CD4-positive, alpha-beta T cell treated with Interferon alpha-2 for 1 hour (primary cell): ENCODE measurements at regions not wholly inside any gene's neighbourhood (a gene's known extent, or its start where the extent isn't known, plus 50 kb on each side); places are given as distances from the start of the nearest gene placed in this dataset.

ENCODE experiments used
- DNase-seq, 2 donors: peaks; one replicate each; pipeline ENCODE4 v3.0.0-alpha.2; 2020 to 2022

GRCh38 chr7:121810831-121811672 lies 61.9 kb upstream of the PTPRZ1 start:
- no peak for DNase-seq

GRCh38 chr7:121807078-121807477 lies 65.9 kb upstream of the PTPRZ1 start:
- no peak for DNase-seq

- DNase-seq: no peak
These were observed 69.9 kb upstream of the PTPRZ1 start for GRCh38 chr7:121803039-121803438.

DNA sequence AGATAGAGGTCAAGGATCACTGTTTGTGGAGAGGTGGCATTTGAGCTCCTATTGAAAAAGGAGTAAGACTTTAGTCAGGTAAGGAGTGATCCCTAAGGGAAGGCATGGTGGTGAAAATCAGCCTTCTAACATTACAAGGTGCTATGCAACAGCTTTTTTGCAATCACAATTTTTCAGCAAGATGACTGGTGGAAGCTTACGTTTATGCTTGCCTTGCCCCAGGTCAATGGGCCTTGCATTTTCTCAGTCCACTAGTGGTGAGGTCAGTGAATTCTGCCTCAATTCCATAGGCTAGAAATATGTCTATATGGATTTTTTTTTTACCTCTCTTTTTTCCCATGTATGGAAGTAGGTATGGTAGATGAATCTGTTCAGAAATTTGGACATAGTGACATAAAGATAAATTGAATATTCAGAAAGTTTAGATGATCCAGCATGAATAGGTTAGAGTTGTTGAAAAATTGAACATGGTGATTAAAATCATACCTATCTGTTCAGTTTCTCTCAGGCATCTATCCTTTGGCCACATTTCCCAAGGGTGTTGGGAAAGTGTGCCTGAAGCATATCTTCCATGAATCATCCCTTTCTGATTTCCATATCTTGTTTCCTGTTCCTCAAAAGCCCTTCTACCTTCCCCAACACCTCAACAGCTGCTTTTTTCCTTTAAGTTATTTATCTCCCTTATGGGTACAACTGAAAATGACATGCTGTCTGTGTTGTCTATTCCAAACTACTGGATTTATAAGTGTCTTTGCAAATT lies 71.9 kb upstream of the PTPRZ1 start:
- DNase-seq: no peak

GRCh38 chr7:121798896-121799295 lies 74.1 kb upstream of the PTPRZ1 start:
- no peak for DNase-seq

DNA sequence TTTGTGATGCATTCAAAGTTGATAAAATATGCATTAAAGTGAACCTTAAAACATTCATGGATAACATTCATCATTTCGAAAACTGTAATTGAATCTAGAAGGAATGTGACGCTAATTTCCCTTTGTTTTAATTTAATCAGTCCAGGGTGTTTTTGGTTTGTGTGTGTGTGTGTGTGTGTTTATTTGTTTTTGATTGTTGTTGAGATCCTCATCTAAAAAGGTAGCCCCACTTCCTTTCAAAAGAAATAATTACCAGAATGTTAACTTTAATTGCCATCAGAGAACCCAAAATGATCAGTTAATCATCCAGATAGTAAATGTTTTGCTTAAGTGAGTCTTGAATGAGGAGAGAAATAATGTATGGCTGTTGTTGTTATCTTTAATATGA lies 74.5 kb upstream of the PTPRZ1 start:
- no peak for DNase-seq

DNA sequence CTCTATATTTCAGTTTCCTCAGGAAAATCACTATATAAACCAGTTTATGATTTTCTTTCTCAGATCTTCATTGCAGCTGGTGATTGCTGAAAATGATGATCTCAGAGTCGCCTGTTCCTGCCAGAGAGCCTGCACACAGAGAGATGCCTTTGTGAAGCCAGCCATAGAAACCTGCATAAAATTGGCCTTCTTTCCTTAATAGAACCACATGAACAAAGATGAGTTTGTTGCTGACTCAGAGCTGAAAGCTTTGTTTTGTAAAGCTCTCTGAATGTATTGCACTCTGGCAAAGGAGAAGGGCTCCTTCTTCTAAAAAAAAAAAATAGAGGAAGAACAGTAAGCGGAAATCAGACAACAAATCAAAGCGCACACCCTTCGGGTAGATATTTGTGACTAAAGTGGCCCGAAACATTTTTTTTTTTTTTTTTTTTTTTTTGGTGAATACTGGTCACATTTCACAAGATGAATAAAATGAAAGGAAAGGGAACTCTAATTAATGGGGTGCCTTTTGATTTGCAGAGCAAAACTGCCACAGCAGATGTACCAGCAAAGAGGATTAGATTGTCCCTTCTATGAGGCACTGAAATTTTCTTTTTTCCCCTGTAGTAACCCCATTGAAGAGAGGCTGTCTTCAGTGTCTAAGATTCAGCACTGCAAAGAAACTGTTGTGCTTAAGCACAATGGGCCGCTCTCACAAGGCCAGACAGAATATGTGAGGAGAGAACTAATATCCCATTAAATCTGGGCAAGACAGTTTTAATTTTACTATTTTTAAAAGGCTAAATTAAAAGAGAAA lies 75.1 kb upstream of the PTPRZ1 start:
- no peak for DNase-seq

DNA sequence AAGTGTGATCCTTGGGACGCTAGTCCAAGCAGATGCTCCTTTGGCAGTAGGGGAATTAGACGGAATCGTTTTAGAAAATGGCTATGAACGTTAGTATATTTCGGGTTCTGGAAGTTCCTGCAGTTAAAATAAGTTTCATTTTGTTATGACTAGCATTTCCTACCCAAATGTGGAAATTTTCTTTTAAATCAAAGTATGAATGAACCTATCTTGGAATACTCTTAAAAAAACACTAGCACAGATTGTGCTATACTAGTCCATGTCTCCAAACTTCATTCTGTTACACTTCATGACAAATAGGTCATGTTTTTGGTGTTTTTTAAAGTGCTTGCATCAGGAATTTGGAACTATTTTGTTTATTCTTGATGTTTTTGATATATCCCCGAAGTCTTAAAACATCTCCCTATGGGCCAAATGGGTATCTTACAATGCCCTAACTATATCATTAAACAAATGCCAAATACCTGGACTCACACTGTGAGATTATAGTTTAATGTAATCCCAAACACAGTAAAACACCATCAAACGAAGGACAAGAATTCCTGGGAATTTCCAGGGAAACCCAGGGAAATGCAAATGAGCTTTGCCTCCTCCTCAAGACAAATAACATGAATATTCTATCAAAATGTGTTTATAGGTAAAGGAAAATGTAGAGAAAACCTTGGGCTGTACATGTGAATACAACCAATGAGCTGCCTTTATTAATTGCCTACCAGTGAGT lies 75.9 kb upstream of the PTPRZ1 start:
- no peak for DNase-seq

DNA sequence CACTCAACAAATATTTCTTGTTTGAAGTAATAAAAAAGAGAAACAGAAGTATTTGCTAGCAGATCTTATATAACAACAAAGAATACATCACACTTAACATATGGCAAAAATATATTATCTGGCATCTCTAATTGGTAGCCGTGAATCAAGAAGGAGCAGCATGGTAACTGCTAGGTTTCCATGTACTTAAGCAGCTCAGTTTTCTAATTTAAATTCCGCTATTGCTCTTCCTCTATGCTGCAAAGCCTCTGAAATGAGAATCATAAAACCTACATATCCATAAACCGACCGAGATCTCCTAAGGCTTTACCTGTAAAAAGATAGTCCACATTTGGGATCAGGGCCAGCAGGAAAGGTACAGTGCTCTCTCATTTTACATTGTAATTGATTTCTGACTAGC lies 76.6 kb upstream of the PTPRZ1 start:
- DNase-seq: no peak

GRCh38 chr7:121795736-121796135 lies 77.2 kb upstream of the PTPRZ1 start:
- no peak for DNase-seq

DNA sequence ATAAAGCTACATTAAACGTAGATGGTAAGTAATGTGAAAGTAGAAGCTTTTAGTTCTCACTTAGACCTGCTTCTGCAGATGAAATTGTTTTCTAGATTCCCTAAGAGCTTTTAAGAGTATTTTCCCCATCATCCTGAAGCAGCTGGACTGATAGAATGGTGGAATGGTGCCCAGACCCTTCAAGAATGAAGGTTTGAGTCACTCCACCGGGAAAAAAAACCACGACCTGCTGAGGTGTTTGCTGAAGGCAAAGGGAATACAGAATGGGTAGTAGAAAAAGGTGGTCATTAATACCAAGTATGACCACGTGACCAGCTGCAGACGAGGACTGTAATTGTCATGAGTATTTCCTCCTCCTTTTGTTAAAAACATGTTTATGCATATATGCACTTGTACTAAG lies 79.2 kb upstream of the PTPRZ1 start:
- DNase-seq: no peak

- DNase-seq: no peak
These were observed 95.3 kb upstream of the PTPRZ1 start for GRCh38 chr7:121777672-121778071.

- no peak for DNase-seq
These were observed 98.4 kb upstream of the PTPRZ1 start for GRCh38 chr7:121774563-121774962.

DNA sequence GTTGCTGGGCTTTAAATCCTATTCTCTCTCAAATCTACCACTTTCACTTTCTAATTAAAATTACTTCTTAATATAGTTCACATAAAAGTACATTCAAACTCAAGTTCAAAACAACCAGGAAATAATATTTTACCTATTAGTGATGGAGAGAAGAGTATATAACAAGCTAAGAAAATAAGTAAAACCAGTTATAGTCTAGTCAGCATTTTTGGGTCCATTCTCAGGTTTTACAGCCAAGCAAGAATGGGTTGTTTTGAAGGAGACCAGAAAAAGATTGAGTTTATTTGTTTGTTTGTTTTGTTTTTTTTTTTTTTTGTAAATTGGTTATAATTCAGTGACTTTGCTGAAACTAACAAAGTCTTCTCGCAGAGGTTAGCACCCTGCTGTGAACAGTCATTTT lies 106.3 kb upstream of the PTPRZ1 start:
- DNase-seq: no peak

DNA sequence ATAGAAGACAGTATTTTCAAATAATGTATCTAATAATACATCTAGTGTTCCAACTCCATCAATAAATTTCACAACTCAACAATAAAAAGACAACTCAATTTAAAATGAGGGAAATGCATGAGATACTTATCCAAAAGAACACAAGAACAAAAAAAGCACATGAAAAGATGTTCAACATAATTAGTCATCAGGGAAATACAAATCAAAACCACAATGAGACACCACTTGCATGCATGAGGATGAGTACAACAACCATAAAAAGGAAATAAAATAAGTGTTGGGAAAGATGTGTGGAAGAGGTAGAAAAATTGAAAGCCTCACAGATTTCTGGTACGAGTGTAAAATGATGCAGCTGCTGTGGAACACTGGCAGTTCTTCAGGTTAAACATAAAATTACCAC lies 111.6 kb upstream of the PTPRZ1 start:
- DNase-seq: no peak

DNA sequence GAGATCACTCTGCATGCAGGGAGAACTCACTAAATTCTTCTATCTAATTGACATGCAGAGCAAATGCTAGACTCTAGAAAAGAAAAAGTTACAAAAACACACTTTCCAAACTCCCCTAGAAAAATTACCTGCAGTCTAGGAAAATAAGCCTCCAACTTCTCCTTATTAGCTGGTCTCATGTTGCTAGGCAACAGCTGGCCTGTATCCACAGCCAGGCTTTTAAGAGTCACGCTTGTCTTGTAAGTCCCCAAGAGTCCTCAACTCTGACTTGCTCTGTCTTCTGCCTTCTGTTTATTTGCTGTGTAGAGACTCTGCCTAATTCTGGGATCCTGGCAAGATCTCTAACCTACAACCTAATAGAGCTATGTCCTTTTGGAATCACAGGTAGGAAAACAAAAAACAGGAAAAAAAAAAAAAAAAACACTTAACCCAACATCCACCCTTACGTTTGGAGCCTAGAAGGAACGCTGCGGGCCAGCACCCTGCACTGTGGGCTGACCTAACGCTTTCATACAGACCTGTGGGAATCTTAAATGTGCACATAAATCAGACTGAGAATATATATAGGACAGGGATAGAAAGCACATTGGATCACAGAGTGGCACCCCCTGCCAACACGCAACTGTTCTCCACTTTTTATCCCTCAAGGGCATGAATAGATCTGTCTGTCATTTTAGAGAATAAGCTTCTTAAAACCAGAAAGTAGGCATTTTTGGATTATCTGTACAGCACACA lies 117.0 kb upstream of the PTPRZ1 start:
- DNase-seq: no peak

DNA sequence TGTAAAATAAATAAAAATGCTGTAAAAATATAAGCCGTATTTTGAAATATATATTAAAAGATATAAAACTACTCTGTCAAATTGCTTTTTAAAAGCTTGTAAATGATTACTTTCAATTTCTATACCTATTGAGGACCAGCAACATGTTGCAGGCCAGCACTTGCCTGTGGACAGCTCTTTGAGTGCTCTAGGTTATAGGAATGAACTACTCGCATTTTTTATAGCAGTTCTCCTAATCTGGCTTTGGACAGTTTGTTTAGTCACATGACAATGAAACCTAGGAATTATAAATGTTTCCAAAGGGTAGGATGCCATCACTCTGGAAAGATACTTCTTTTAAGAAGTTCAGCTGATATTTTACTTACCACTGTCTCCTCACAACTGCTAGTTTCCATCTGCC lies 117.7 kb upstream of the PTPRZ1 start:
- DNase-seq: no peak

- DNase-seq: no peak
These were observed 119.0 kb upstream of the PTPRZ1 start for GRCh38 chr7:121753944-121754343.

GRCh38 chr7:121752706-121753105 lies 120.3 kb upstream of the PTPRZ1 start:
- no peak for DNase-seq

GRCh38 chr7:121748546-121748945 lies 124.4 kb upstream of the PTPRZ1 start:
- DNase-seq: no peak

- no peak for DNase-seq
These were observed 127.1 kb upstream of the PTPRZ1 start for GRCh38 chr7:121745856-121746255.

DNA sequence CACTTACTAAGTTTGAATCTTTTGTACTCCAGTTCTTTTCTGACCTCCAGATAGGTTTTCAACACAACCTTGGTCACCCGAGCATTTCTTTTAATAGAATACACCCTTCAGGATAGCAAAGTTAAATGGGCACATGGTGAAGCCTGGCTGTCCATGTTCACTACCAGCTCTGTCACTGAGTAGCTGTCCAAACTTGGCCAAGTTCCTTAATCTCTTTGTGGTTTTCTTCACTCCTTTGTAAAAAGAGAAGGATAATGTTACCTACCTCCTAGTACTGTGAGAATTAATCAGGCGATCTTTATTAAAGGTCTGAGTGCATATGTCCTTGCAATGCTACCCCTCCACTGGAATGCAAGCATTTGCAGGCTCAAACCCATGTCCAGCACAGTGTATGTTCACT lies 128.1 kb upstream of the PTPRZ1 start:
- no peak for DNase-seq
